SU-DHL-6 (cell line): ENCODE measurements at regions not wholly inside any gene's neighbourhood (a gene's known extent, or its start where the extent isn't known, plus 50 kb on each side); places are given as distances from the start of the nearest gene placed in this dataset.

ENCODE experiments used
- CTCF ChIP-seq: fragments of 200-600 bp; sonication (generic); IDR thresholded peaks from one replicate; pipeline ENCODE4 v1.5.1; 2017; ENCODE audit warnings: antibody characterized with exemption, mild to moderate bottlenecking, low read length, moderate library complexity; ENCODE audit not compliant: insufficient read depth, poor library complexity, severe bottlenecking
- EZH2phosphoT487 ChIP-seq: fragments of 200-600 bp; sonication (generic), shearing (Covaris generic); conservative IDR thresholded peaks from 2 replicates; pipeline ENCODE4 v1.6.1; 2018; ENCODE audit warnings: mild to moderate bottlenecking, antibody characterized with exemption, low read length, moderate library complexity, mixed read lengths

GRCh38 chr1:213737398-213738035, 250.3 kb upstream of the PROX1 start:
- no peak for TF ChIP-seq CTCF
- no peak for TF ChIP-seq EZH2phosphoT487
